Motor neuron (in vitro differentiated cells): ENCODE measurements at regions not wholly inside any gene's neighbourhood (a gene's known extent, or its start where the extent isn't known, plus 50 kb on each side); places are given as distances from the start of the nearest gene placed in this dataset.
A peak's percentile ranks its signal among the peaks of the same experiment; 100 is the strongest.

Experiments
- ATAC-seq, 8 experiments: fragments of 200-7000 bp; cut with Tn5 transposase; replicated peaks in 6 of 8; 2 replicates each; pipeline ENCODE4 v1.8.0; 2021; ENCODE audit warnings: mild to moderate bottlenecking in 8 of 8, moderate library complexity in 8 of 8
- H3K27ac ChIP-seq, 2 donors: fragments of 250-450 bp; sonication (Bioruptor Pico); 2 replicates each; pipeline ENCODE4 v1.9.0; 2021; ENCODE audit warnings: antibody characterized with exemption in 2 of 2, mild to moderate bottlenecking in 2 of 2, moderate library complexity in 1 of 2
- H3K4me1 ChIP-seq, 2 donors: fragments of 250-450 bp; sonication (Bioruptor Pico); replicated peaks in 1 of 2; 2 replicates each; pipeline ENCODE4 v1.6.1; 2021; ENCODE audit warnings: antibody characterized with exemption in 2 of 2, mild to moderate bottlenecking in 2 of 2, moderate library complexity in 1 of 2
- H3K4me3 ChIP-seq, 5 donors: fragments of 250-450 bp; sonication (Bioruptor Pico); 2 replicates each; pipeline ENCODE4 v1.9.0; 2021; ENCODE audit warnings: antibody characterized with exemption in 5 of 5, mild to moderate bottlenecking in 5 of 5, moderate library complexity in 4 of 5
- WGBS, 10 experiments: fragments of 450-650 bp; shearing (Covaris generic); methylation state at CpG; one replicate each; pipeline ENCODE4 v1.0.0; 2022; 5-methylcytosine and 5-hydroxymethylcytosine counted together
- in situ Hi-C, 9 experiments: fragments of 400-800 bp; cut with MboI; loops; one replicate each; pipeline ENCODE4 v1.15.0; 2021; ENCODE audit warnings: low sequenced_read_pairs in 9 of 9, low pct_unique_long_range_greater_than_20kb in 2 of 9; ENCODE audit not compliant: unreplicated experiment in 9 of 9

GRCh38 chr12:88435334-88436076 lies 144.8 kb downstream of the KITLG start:
- H3K4me3 ChIP-seq: no peak overlapping the region
- no peak overlapping the region for H3K27ac ChIP-seq
- 32 to 97% (median 80%) methylated on average over 2 to 4 of the region's 4 CpGs; no CpG with 5 or more reads in 1 of the 10 experiments for WGBS, 10 experiments
- peaks cover 0 to 3% of the 10 kb centered on the region in 2 donors for H3K4me1 ChIP-seq
- peak in 3 of 8 experiments; percentile 53 to 68 (median 59) for ATAC-seq
- in situ Hi-C loops: no loop called here

GRCh38 chr12:88437226-88437625 lies 143.0 kb downstream of the KITLG start:
- in situ Hi-C loops: no loop called here
- no peak for ATAC-seq
- H3K4me3 ChIP-seq: no peak overlapping the region
- 80 to 100% (median 100%) methylated on average over 2 to 3 of the region's 3 CpGs; no CpG with 5 or more reads in 6 of the 10 experiments for WGBS, 10 experiments
- no peak overlapping the region for H3K27ac ChIP-seq
- peaks cover 0 to 3% of the 10 kb centered on the region in 2 donors for H3K4me1 ChIP-seq
